ENCODE measurements at regions not wholly inside any gene's neighbourhood (a gene's known extent, or its start where the extent isn't known, plus 50 kb on each side); places are given as distances from the start of the nearest gene placed in this dataset.

GRCh38 chr21:35696644-35697043 is 363.7 kb downstream of the SETD4 start:
- H2BK12ac ChIP-seq (ENCODE audit: insufficient read length, low read depth, low read length): no peak overlapping the region
- Mint-ChIP-seq H3K4me3 (no peak overlapping the region), H3K27ac (no peak overlapping the region), H3K4me1 (peaks cover 8 to 10% of the 10 kb centered on the region in 2 experiments), H3K27me3 (ENCODE audit: low read depth) (peaks cover 4% of the 10 kb centered on the region; the same call in 1 of the 2 replicates), H3K36me3 (ENCODE audit: insufficient read depth in 1 of 3, low read depth in 3 of 3) (peaks cover 0 to 4% (median 0%) of the 10 kb centered on the region in 3 experiments; a peak in 3 of 7 replicates), H3K9me3 (peaks cover 0 to 4% of the 10 kb centered on the region in 2 experiments; a peak in 1 of 5 replicates)
- no peak overlapping the region for H3K4me2 ChIP-seq (ENCODE audit: insufficient read depth, insufficient read length, low read length)
- H4K91ac ChIP-seq (ENCODE audit: insufficient read length, low read depth, low read length): no peak overlapping the region
- H3K23ac ChIP-seq (ENCODE audit: insufficient read length, low read depth, low read length): no peak overlapping the region
- H3T11ph ChIP-seq (ENCODE audit: low read length): no peak overlapping the region
- TF ChIP-seq CTCF (conservative IDR thresholded peaks at IDR 0.05): no peak; the same call in 2 of the 3 replicates
- H2BK5ac ChIP-seq (ENCODE audit: insufficient read length, low read length): no peak overlapping the region
- no peak overlapping the region for H2AFZ ChIP-seq (ENCODE audit: low read length)
- no peak overlapping the region for H2BK15ac ChIP-seq (ENCODE audit: low read depth, low read length)
- H3K14ac ChIP-seq (ENCODE audit: insufficient read depth, low read length): no peak overlapping the region
- H3K9ac ChIP-seq (ENCODE audit: extremely low read depth, insufficient read length, low read length): no peak overlapping the region
- H3K9me3 ChIP-seq (ENCODE audit: control insufficient read depth, low read depth, low read length): no peaks in the 10 kb centered on the region
- no peak overlapping the region for H4K5ac ChIP-seq (ENCODE audit: insufficient read length, low read depth, low read length)
- H3K4ac ChIP-seq (ENCODE audit: low read depth, low read length): no peak overlapping the region
- no peak overlapping the region for H3K18ac ChIP-seq (ENCODE audit: insufficient read length, low read depth, low read length)
- H3K4me1 ChIP-seq (ENCODE audit: insufficient read depth, low read length): peaks cover 5% of the 10 kb centered on the region; the same call in 1 of the 2 replicates
- DNase-seq: no peak
- H3K27me3 ChIP-seq (ENCODE audit: insufficient read depth, low read length): no peaks in the 10 kb centered on the region
- no peak overlapping the region for H4K8ac ChIP-seq (replicated peaks; ENCODE audit: insufficient read length, low read depth, low read length)
- no peak overlapping the region for H3K56ac ChIP-seq (ENCODE audit: insufficient read length, low read depth, low read length)
- H3K79me1 ChIP-seq (ENCODE audit: insufficient read depth, low read depth, low read length, poor library complexity, severe bottlenecking): no peaks in the 10 kb centered on the region
- H2AK5ac ChIP-seq (ENCODE audit: insufficient read length, low read length): no peak overlapping the region
- H3K27ac ChIP-seq (ENCODE audit: insufficient read length, low read depth, low read length): no peak overlapping the region
- H3K79me2 ChIP-seq (ENCODE audit: insufficient read depth, low read length): no peaks in the 10 kb centered on the region
- no peaks in the 10 kb centered on the region for H3K23me2 ChIP-seq (ENCODE audit: insufficient read length, low read depth, low read length, poor library complexity, severe bottlenecking)
- no peak overlapping the region for H2BK120ac ChIP-seq (ENCODE audit: low read depth, low read length, poor library complexity, severe bottlenecking)
- no CpG with 5 or more reads among the region's 2 CpGs for WGBS (ENCODE audit: extremely low coverage, insufficient read length, low lambda C conversion rate)
- no peaks in the 10 kb centered on the region for H4K20me1 ChIP-seq (ENCODE audit: control insufficient read depth, insufficient read depth, insufficient read length)
- H2BK20ac ChIP-seq (ENCODE audit: low read depth, low read length, poor library complexity, severe bottlenecking): no peak overlapping the region

All from H9 (cell line).